ENCODE measurements at regions not wholly inside any gene's neighbourhood (a gene's known extent, or its start where the extent isn't known, plus 50 kb on each side); places are given as distances from the start of the nearest gene placed in this dataset.

DNA sequence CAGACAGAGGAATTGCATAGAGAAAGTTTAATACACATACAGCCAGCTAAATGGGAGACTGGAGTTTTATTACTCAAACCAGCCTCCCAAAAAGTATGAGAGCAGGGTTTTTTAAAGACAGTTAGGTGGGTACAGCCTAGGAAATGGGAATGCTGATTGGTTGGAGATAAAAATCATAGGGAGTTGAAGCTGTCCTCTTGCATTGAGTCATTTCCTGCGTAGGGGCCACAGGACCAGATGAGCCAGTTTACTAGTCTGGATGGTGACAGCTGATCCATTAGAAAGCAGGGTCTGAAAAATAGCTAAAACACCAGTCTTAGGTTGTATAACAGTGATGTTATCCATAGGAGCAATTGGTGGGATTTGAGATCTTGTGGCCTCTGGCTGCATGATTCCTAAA is 76.1 kb upstream of the POM121L12 start:
- H3K4me3 ChIP-seq = no peak overlapping the region
- no peaks in the 10 kb centered on the region for H3K9me3 ChIP-seq
- no peaks in the 10 kb centered on the region for H3K36me3 ChIP-seq
- intact Hi-C loops (cut with DNase I; ENCODE audit: low total_unique reads) = no loop called here
- no peak for DNase-seq
- H3K27me3 ChIP-seq = no peaks in the 10 kb centered on the region
- TF ChIP-seq, protein P1, sequence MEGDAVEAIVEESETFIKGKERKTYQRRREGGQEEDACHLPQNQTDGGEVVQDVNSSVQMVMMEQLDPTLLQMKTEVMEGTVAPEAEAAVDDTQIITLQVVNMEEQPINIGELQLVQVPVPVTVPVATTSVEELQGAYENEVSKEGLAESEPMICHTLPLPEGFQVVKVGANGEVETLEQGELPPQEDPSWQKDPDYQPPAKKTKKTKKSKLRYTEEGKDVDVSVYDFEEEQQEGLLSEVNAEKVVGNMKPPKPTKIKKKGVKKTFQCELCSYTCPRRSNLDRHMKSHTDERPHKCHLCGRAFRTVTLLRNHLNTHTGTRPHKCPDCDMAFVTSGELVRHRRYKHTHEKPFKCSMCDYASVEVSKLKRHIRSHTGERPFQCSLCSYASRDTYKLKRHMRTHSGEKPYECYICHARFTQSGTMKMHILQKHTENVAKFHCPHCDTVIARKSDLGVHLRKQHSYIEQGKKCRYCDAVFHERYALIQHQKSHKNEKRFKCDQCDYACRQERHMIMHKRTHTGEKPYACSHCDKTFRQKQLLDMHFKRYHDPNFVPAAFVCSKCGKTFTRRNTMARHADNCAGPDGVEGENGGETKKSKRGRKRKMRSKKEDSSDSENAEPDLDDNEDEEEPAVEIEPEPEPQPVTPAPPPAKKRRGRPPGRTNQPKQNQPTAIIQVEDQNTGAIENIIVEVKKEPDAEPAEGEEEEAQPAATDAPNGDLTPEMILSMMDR (IDR thresholded peaks at IDR 0.05) = no peak
- no peak overlapping the region for H3K27ac ChIP-seq
- peaks cover 0 to 23% (median 4%) of the 10 kb centered on the region in 4 donors for H3K4me1 ChIP-seq

DNA sequence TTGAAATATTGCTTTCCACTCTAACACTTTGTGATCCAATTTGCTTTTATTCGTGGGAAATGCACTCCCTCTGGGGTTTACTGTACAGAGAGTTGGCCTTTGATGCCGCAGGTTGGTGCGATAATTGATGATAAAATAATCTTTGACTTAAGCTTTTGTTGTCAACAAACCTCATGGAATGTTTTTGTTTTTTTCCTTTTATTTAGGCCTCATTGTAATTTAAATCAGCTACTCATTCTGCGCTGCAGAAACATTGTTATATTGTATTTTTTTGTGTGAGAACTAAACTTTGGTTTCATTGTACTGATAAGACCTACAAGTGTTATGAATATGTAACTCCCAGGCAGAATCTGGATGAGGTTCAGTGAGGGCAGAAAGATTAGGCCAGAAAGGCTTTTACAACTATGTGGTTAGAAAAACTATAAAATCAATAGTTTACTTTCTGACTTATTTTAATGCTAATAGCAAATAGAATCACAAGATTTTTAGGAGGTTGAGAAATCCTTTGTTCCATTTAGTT is 76.8 kb upstream of the POM121L12 start:
- no peaks in the 10 kb centered on the region for H3K36me3 ChIP-seq
- no peaks in the 10 kb centered on the region for H3K27me3 ChIP-seq
- H3K27ac ChIP-seq = no peak overlapping the region
- H3K4me1 ChIP-seq = peaks cover 0 to 23% (median 4%) of the 10 kb centered on the region in 4 donors
- no peak overlapping the region for H3K4me3 ChIP-seq
- intact Hi-C loops (cut with DNase I; ENCODE audit: low total_unique reads) = no loop called here
- DNase-seq = no peak
- TF ChIP-seq, protein P1 (IDR thresholded peaks at IDR 0.05) = no peak
- no peaks in the 10 kb centered on the region for H3K9me3 ChIP-seq

DNA sequence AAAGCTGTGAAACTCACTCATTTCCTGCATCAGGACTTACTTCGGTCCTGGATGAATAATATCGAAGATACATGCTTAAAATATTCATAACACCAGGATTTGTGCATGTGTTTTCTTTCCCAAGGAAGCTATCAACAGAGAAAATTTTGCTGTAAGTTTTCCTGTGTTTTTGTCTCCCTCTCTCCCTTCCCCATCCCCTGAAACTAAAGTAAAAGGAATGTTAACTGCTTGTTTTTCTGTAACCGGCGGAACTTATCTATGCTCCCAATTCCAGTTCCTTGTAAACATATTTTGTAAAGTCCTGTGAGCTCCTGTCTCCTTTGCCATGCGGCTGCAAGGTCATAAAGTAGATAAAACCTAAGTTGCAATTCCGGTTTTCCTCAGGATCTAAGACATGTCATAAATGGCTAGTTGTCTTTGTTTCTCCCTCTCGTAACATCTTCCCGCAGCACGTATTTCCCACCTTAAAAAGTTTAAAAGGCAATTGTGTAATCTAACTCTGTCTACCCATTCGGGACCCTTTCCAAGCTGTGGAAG is 79.0 kb upstream of the POM121L12 start:
- H3K4me1 ChIP-seq = peaks cover 0 to 6% (median under 1%) of the 10 kb centered on the region in 4 donors
- TF ChIP-seq, protein P1 (IDR thresholded peaks at IDR 0.05) = no peak
- H3K36me3 ChIP-seq = no peaks in the 10 kb centered on the region
- H3K4me3 ChIP-seq = no peak overlapping the region
- H3K27ac ChIP-seq = no peak overlapping the region
- intact Hi-C loops (cut with DNase I; ENCODE audit: low total_unique reads) = no loop called here
- no peaks in the 10 kb centered on the region for H3K27me3 ChIP-seq
- no peak for DNase-seq
- H3K9me3 ChIP-seq = no peaks in the 10 kb centered on the region

DNA sequence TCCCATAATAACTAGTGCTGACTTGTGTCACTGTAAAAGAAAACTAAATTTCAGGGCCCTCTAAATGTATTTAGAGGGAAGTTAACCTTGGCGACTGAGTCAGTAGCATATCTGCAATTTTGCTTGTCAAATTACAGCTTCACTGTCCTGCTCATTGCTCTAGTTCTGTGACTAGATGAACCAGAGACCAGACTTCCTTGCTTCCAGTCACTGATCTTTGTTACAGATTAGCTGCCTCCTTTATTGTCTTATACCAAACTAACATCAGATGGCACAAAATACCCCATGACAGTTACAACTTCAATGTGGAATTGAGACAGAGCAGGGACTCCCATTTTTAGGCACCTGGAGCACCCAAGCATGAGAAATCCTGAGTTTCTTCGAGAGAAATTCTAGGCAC is 79.9 kb upstream of the POM121L12 start:
- Histone ChIP-seq H3K27ac (no peak overlapping the region), H3K27me3 (no peaks in the 10 kb centered on the region), H3K9me3 (no peaks in the 10 kb centered on the region), H3K4me1 (no peaks in the 10 kb centered on the region), H3K36me3 (no peaks in the 10 kb centered on the region), H3K4me3 (no peak overlapping the region)
- no peak for DNase-seq
- TF ChIP-seq, protein P1 (IDR thresholded peaks at IDR 0.05) = no peak
- intact Hi-C loops (cut with DNase I; ENCODE audit: low total_unique reads) = no loop called here

DNA sequence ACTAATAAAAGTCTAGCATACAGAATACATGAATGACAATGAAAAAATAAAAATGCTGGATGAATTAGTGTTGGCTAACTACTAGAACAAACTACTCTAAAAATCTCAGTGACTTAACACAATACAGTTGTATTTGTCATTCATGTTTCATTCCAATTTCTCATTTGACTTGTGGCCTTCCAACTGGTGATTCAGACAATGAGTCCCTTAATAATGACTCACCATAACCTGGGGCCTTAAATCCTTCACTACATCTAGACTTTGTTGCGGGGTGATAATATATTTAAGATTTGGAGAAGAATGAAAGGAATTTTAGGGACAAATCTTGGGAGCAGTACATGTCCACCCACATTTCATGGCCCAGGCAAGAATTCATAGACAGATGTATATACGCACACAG is 90.5 kb upstream of the POM121L12 start:
- intact Hi-C loops (cut with DNase I; ENCODE audit: low total_unique reads) = no loop called here
- no peaks in the 10 kb centered on the region for H3K36me3 ChIP-seq
- no peaks in the 10 kb centered on the region for H3K9me3 ChIP-seq

More for the DNA sequence above, 90.5 kb upstream of the POM121L12 start:
- TF ChIP-seq, protein P1 (IDR thresholded peaks at IDR 0.05) = no peak
- DNase-seq = no peak
- no peaks in the 10 kb centered on the region for H3K4me1 ChIP-seq
- no peak overlapping the region for H3K4me3 ChIP-seq
- no peak overlapping the region for H3K27ac ChIP-seq
- no peaks in the 10 kb centered on the region for H3K27me3 ChIP-seq

Measured in tibial artery (tissue), 4 donors.